ENCODE measurements at regions not wholly inside any gene's neighbourhood (a gene's known extent, or its start where the extent isn't known, plus 50 kb on each side); places are given as distances from the start of the nearest gene placed in this dataset.

DNA sequence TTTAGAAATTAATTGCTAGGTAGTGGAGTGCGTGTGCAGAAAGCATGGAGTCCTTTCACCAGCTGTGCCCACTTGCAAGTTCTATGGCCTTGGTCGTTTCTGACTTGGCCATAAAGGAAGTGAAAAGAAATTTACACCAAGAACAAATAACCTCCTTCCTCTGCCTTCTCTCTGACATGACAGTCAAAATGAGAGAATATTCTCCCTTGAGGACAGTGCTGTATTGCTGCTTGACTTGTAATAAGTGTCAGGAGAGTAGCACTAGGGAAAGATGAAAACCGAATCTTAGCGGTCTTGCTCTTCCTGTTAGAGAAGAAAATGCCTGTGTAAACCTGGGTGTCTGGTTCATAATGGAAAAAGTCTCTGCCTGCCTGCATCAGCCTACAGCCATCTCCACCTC lies 333.1 kb upstream of the RAG2 start:
- no peak overlapping the region for H3K56ac ChIP-seq (ENCODE audit: insufficient read length, low read depth, low read length)
- H2AFZ ChIP-seq (ENCODE audit: low read length) = no peak overlapping the region
- H3K23ac ChIP-seq (ENCODE audit: insufficient read length, low read depth, low read length) = no peak overlapping the region
- H2BK15ac ChIP-seq (ENCODE audit: low read depth, low read length) = no peak overlapping the region
- H3K27ac Mint-ChIP-seq = no peak overlapping the region
- H3K4me2 ChIP-seq (ENCODE audit: insufficient read depth, insufficient read length, low read length) = no peak overlapping the region
- no peak overlapping the region for H3K4me3 Mint-ChIP-seq
- no peaks in the 10 kb centered on the region for H3K79me1 ChIP-seq (ENCODE audit: insufficient read depth, low read depth, low read length, poor library complexity, severe bottlenecking)
- no peak overlapping the region for H3K14ac ChIP-seq (ENCODE audit: insufficient read depth, low read length)
- no peaks in the 10 kb centered on the region for H3K9me3 ChIP-seq (ENCODE audit: control insufficient read depth, low read depth, low read length)
- no peaks in the 10 kb centered on the region for H3K4me1 ChIP-seq (ENCODE audit: insufficient read depth, low read length)
- no peaks in the 10 kb centered on the region for H3K36me3 Mint-ChIP-seq (ENCODE audit: insufficient read depth in 1 of 3, low read depth in 3 of 3)
- no peak overlapping the region for H3T11ph ChIP-seq (ENCODE audit: low read length)
- no peak overlapping the region for H2BK120ac ChIP-seq (ENCODE audit: low read depth, low read length, poor library complexity, severe bottlenecking)
- no CpG with 5 or more reads among the region's 4 CpGs for WGBS (ENCODE audit: extremely low coverage, insufficient read length, low lambda C conversion rate)
- TF ChIP-seq, protein P1, sequence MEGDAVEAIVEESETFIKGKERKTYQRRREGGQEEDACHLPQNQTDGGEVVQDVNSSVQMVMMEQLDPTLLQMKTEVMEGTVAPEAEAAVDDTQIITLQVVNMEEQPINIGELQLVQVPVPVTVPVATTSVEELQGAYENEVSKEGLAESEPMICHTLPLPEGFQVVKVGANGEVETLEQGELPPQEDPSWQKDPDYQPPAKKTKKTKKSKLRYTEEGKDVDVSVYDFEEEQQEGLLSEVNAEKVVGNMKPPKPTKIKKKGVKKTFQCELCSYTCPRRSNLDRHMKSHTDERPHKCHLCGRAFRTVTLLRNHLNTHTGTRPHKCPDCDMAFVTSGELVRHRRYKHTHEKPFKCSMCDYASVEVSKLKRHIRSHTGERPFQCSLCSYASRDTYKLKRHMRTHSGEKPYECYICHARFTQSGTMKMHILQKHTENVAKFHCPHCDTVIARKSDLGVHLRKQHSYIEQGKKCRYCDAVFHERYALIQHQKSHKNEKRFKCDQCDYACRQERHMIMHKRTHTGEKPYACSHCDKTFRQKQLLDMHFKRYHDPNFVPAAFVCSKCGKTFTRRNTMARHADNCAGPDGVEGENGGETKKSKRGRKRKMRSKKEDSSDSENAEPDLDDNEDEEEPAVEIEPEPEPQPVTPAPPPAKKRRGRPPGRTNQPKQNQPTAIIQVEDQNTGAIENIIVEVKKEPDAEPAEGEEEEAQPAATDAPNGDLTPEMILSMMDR (conservative IDR thresholded peaks at IDR 0.05) = no peak
- H3K23me2 ChIP-seq (ENCODE audit: insufficient read length, low read depth, low read length, poor library complexity, severe bottlenecking) = no peaks in the 10 kb centered on the region
- no peak overlapping the region for H4K91ac ChIP-seq (ENCODE audit: insufficient read length, low read depth, low read length)
- H2AK5ac ChIP-seq (ENCODE audit: insufficient read length, low read length) = no peak overlapping the region
- H3K18ac ChIP-seq (ENCODE audit: insufficient read length, low read depth, low read length) = no peak overlapping the region
- peaks cover 0 to 2% of the 10 kb centered on the region in 2 experiments; a peak in 2 of 5 replicates for H3K9me3 Mint-ChIP-seq
- no peaks in the 10 kb centered on the region for H4K20me1 ChIP-seq (ENCODE audit: control insufficient read depth, insufficient read depth, insufficient read length)
- no peak overlapping the region for H4K8ac ChIP-seq (replicated peaks; ENCODE audit: insufficient read length, low read depth, low read length)
- H2BK5ac ChIP-seq (ENCODE audit: insufficient read length, low read length) = no peak overlapping the region
- H3K9ac ChIP-seq (ENCODE audit: extremely low read depth, insufficient read length, low read length) = no peak overlapping the region
- no peak for DNase-seq
- no peak overlapping the region for H3K4ac ChIP-seq (ENCODE audit: low read depth, low read length)
- no peaks in the 10 kb centered on the region for H3K4me1 Mint-ChIP-seq
- no peak overlapping the region for H3K27ac ChIP-seq (ENCODE audit: insufficient read length, low read depth, low read length)
- no peak overlapping the region for H2BK20ac ChIP-seq (ENCODE audit: low read depth, low read length, poor library complexity, severe bottlenecking)
- no peak overlapping the region for H4K5ac ChIP-seq (ENCODE audit: insufficient read length, low read depth, low read length)
- no peaks in the 10 kb centered on the region; the same call in 1 of the 2 replicates for H3K27me3 ChIP-seq (ENCODE audit: insufficient read depth, low read length)
- no peak overlapping the region for H2BK12ac ChIP-seq (ENCODE audit: insufficient read length, low read depth, low read length)
- H3K79me2 ChIP-seq (ENCODE audit: insufficient read depth, low read length) = no peaks in the 10 kb centered on the region
- no peaks in the 10 kb centered on the region; the same call in 1 of the 2 replicates for H3K27me3 Mint-ChIP-seq (ENCODE audit: low read depth)
